ENCODE measurements at regions not wholly inside any gene's neighbourhood (a gene's known extent, or its start where the extent isn't known, plus 50 kb on each side); places are given as distances from the start of the nearest gene placed in this dataset.

- TF ChIP-seq, protein P1, sequence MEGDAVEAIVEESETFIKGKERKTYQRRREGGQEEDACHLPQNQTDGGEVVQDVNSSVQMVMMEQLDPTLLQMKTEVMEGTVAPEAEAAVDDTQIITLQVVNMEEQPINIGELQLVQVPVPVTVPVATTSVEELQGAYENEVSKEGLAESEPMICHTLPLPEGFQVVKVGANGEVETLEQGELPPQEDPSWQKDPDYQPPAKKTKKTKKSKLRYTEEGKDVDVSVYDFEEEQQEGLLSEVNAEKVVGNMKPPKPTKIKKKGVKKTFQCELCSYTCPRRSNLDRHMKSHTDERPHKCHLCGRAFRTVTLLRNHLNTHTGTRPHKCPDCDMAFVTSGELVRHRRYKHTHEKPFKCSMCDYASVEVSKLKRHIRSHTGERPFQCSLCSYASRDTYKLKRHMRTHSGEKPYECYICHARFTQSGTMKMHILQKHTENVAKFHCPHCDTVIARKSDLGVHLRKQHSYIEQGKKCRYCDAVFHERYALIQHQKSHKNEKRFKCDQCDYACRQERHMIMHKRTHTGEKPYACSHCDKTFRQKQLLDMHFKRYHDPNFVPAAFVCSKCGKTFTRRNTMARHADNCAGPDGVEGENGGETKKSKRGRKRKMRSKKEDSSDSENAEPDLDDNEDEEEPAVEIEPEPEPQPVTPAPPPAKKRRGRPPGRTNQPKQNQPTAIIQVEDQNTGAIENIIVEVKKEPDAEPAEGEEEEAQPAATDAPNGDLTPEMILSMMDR (optimal IDR thresholded peaks at IDR 0.05 in 1 of 3, IDR thresholded peaks at IDR 0.05 in 1 of 3, conservative IDR thresholded peaks at IDR 0.05 in 1 of 3; ENCODE audit: extremely low read depth in 1 of 3, insufficient read depth in 2 of 3, low read length in 3 of 3): no peak
- no peak for TF ChIP-seq EZH2 (IDR thresholded peaks at IDR 0.05; ENCODE audit: low read length)
Observed at GRCh38 chr6:143614235-143614634, 63.5 kb upstream of the PHACTR2 start.

Data from keratinocyte (primary cell).